Right atrium auricular region (tissue), 2 donors: ENCODE measurements at regions not wholly inside any gene's neighbourhood (a gene's known extent, or its start where the extent isn't known, plus 50 kb on each side); places are given as distances from the start of the nearest gene placed in this dataset.

ENCODE experiments used
- DNase-seq: peaks from one replicate; pipeline ENCODE4 v3.0.0-alpha.2; 2019; ENCODE audit warnings: low spot score
- H3K27ac ChIP-seq, 2 donors: fragments of 200-600 bp; sonication (generic); 1 replicate in 1 of 2; 2 replicates in 1 of 2; pipeline ENCODE4 v1.5.1; 2016 to 2019
- H3K27me3 ChIP-seq, 2 donors: fragments of 200-600 bp; sonication (generic); one replicate each; pipeline versions ENCODE4 v1.5.1 to v1.6.0; 2017 to 2019
- H3K36me3 ChIP-seq: fragments of 200-600 bp; sonication (generic); one replicate; pipeline ENCODE4 v1.5.1; 2016
- H3K4me1 ChIP-seq, 2 donors: fragments of 200-600 bp; sonication (generic); one replicate each; pipeline versions ENCODE4 v1.5.1 to v1.6.0; 2017 to 2019
- H3K4me3 ChIP-seq, 2 donors: fragments of 200-600 bp; sonication (generic); 1 replicate in 1 of 2; 2 replicates in 1 of 2; pipeline ENCODE4 v1.5.1; 2017 to 2019; ENCODE audit warnings: mild to moderate bottlenecking in 1 of 2, moderate library complexity in 1 of 2
- H3K9me3 ChIP-seq, 2 donors: fragments of 200-600 bp; sonication (generic); one replicate each; pipeline ENCODE4 v1.5.1; 2019
- CTCF ChIP-seq, 2 donors: fragments of 200-600 bp; sonication (generic); IDR thresholded peaks; one replicate each; pipeline ENCODE4 v1.5.1; 2019; ENCODE audit warnings: antibody characterized with exemption in 2 of 2

- DNase-seq, result no peak
- no peak overlapping the region for H3K27ac ChIP-seq
- no peak for TF ChIP-seq CTCF (IDR thresholded peaks at IDR 0.05)
- no peaks in the 10 kb centered on the region for H3K36me3 ChIP-seq
- H3K4me1 ChIP-seq, result no peaks in the 10 kb centered on the region
- no peak overlapping the region for H3K4me3 ChIP-seq
- no peaks in the 10 kb centered on the region for H3K27me3 ChIP-seq
- no peaks in the 10 kb centered on the region for H3K9me3 ChIP-seq
Measured at GRCh38 chr7:115300231-115300870, 378.5 kb downstream of the MDFIC start.

- no peak for TF ChIP-seq CTCF (IDR thresholded peaks at IDR 0.05)
- Histone ChIP-seq H3K27me3 (no peaks in the 10 kb centered on the region), H3K27ac (no peak overlapping the region)
Measured at GRCh38 chr7:115299397-115300037, 377.6 kb downstream of the MDFIC start.

GRCh38 chr7:115297656-115298055 lies 375.8 kb downstream of the MDFIC start:
- no peaks in the 10 kb centered on the region for H3K9me3 ChIP-seq
- DNase-seq, result no peak

More at GRCh38 chr7:115299397-115300037, 377.6 kb downstream of the MDFIC start:
- H3K4me3 ChIP-seq, result no peak overlapping the region
- DNase-seq, result no peak
- no peaks in the 10 kb centered on the region for H3K4me1 ChIP-seq
- H3K36me3 ChIP-seq, result no peaks in the 10 kb centered on the region
- H3K9me3 ChIP-seq, result no peaks in the 10 kb centered on the region

DNA sequence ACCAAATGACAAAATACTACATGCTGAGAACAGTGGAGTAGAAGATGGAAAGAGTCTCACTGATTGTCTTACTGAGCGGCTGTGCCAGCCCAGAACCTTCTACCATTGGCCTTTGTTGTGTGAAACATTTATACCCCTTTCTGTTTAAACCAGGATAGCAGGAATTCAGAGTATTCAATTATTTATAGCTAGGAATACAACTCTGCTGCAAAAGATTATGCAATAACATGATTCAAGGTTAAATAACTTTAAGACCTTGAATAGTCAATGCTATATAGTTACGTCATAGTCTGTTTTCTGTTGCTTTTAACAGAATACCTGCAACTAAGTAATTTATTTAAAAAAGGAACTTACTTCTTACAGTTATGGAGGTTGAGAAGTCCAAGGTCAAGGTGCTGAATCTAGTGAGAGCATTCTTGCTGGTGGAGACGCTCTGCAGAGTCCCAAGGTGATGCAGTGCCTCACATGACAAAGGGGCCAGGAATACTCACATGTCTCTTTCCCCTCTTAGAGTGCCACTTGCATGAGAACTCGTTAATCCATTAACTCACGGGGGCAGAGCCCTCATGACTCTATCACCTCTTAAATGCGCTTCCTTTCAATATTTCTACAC lies 371.8 kb downstream of the MDFIC start:
- no peak for TF ChIP-seq CTCF (IDR thresholded peaks at IDR 0.05)
- no peak for DNase-seq
- Histone ChIP-seq H3K4me3 (no peak overlapping the region), H3K36me3 (no peaks in the 10 kb centered on the region), H3K27ac (no peak overlapping the region), H3K4me1 (no peaks in the 10 kb centered on the region), H3K9me3 (no peaks in the 10 kb centered on the region), H3K27me3 (no peaks in the 10 kb centered on the region)

More at GRCh38 chr7:115297656-115298055, 375.8 kb downstream of the MDFIC start:
- no peaks in the 10 kb centered on the region for H3K4me1 ChIP-seq
- H3K36me3 ChIP-seq, result no peaks in the 10 kb centered on the region
- H3K27me3 ChIP-seq, result no peaks in the 10 kb centered on the region
- no peak overlapping the region for H3K27ac ChIP-seq
- no peak overlapping the region for H3K4me3 ChIP-seq
- TF ChIP-seq CTCF (IDR thresholded peaks at IDR 0.05), result no peak

DNA sequence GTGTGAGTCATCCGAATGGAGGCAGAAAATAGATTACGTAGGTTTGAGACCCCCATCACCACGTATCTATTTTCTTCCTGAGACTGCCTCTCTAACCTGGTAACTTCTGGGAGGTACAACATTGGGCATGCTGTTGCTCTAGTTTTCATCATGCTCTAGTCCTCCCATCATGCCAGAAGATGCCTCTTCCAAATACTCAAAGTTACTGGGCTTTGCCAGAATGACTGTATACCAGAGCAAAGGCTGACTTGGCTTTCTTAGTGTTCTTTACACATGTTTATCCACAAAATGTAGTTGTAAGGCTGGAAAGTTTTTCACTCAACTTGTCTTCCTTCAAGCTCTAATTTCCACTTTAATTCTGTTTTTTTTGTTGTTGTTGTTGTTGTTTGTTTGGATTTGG lies 370.5 kb downstream of the MDFIC start:
- H3K36me3 ChIP-seq, result no peaks in the 10 kb centered on the region
- H3K9me3 ChIP-seq, result no peaks in the 10 kb centered on the region
- H3K4me3 ChIP-seq, result no peak overlapping the region
- no peak for TF ChIP-seq CTCF (IDR thresholded peaks at IDR 0.05)
- DNase-seq, result no peak
- no peak overlapping the region for H3K27ac ChIP-seq
- H3K4me1 ChIP-seq, result no peaks in the 10 kb centered on the region
- H3K27me3 ChIP-seq, result no peaks in the 10 kb centered on the region
